Liver (tissue), 8 donors: ENCODE measurements at regions not wholly inside any gene's neighbourhood (a gene's known extent, or its start where the extent isn't known, plus 50 kb on each side); places are given as distances from the start of the nearest gene placed in this dataset.
"Not testable (repeated sequence)": the region's sequence is repeated elsewhere in the genome, so short reads cannot be mapped to it uniquely, and the experiment has no call there.

Source experiments
- DNase-seq: peaks from one replicate; pipeline ENCODE4 v3.0.0-alpha.2; 2017; ENCODE audit warnings: low spot score
- H3K27ac ChIP-seq, 2 donors: one replicate each; pipeline ENCODE4 v1.7.0; 2013; ENCODE audit warnings: inconsistent platforms in 2 of 2, low read length in 2 of 2, control low read depth in 1 of 2, low read depth in 1 of 2, mild to moderate bottlenecking in 1 of 2
- H3K27me3 ChIP-seq, 4 donors: one replicate each; pipeline versions ENCODE4 v1.6.1 to v1.7.0; 2013; ENCODE audit warnings: low read length in 3 of 4, inconsistent platforms in 1 of 4, mild to moderate bottlenecking in 1 of 4, moderate library complexity in 1 of 4; ENCODE audit not compliant: control insufficient read depth in 4 of 4, insufficient read depth in 4 of 4
- H3K36me3 ChIP-seq, 4 donors: one replicate each; pipeline versions ENCODE4 v1.6.1 to v1.7.0; 2013; ENCODE audit warnings: low read length in 3 of 4, mild to moderate bottlenecking in 3 of 4, low read depth in 1 of 4, moderate library complexity in 1 of 4; ENCODE audit not compliant: control insufficient read depth in 4 of 4, insufficient read depth in 3 of 4
- H3K4me1 ChIP-seq, 4 donors: one replicate each; pipeline versions ENCODE4 v1.6.1 to v1.7.0; 2013; ENCODE audit warnings: low read length in 3 of 4, mild to moderate bottlenecking in 3 of 4, moderate library complexity in 1 of 4; ENCODE audit not compliant: control insufficient read depth in 4 of 4, insufficient read depth in 4 of 4
- H3K4me3 ChIP-seq, 3 donors: one replicate each; pipeline versions ENCODE4 v1.6.1 to v1.7.0; 2013; ENCODE audit warnings: low read length in 3 of 3, control low read depth in 1 of 3, low read depth in 1 of 3, mild to moderate bottlenecking in 1 of 3
- H3K9ac ChIP-seq, 2 donors: one replicate each; pipeline ENCODE4 v1.7.0; 2013; ENCODE audit warnings: low read length in 2 of 2, mild to moderate bottlenecking in 2 of 2, moderate library complexity in 2 of 2, control low read depth in 1 of 2, low read depth in 1 of 2
- H3K9me3 ChIP-seq, 4 donors: one replicate each; pipeline versions ENCODE4 v1.6.1 to v1.7.0; 2013; ENCODE audit warnings: low read length in 3 of 4; ENCODE audit not compliant: control insufficient read depth in 4 of 4
- EGR1 ChIP-seq, 2 donors: IDR thresholded peaks; 2 replicates each; pipeline ENCODE4 v1.6.1; 2016 to 2018; ENCODE audit warnings: antibody characterized with exemption in 2 of 2, low read depth in 2 of 2
- FOXA1 ChIP-seq: IDR thresholded peaks from 2 replicates; pipeline ENCODE4 v1.6.1; 2016; ENCODE audit warnings: antibody characterized with exemption
- GABPA ChIP-seq, 2 donors: IDR thresholded peaks in 1 of 2; conservative IDR thresholded peaks in 1 of 2; 2 replicates each; pipeline ENCODE4 v1.6.1; 2016; ENCODE audit warnings: antibody characterized with exemption in 2 of 2, mild to moderate bottlenecking in 1 of 2, moderate library complexity in 1 of 2
- HNF4A ChIP-seq, 2 donors: conservative IDR thresholded peaks; 2 replicates each; pipeline ENCODE4 v1.6.1; 2016; ENCODE audit warnings: antibody characterized with exemption in 2 of 2, mild to moderate bottlenecking in 2 of 2
- HNF4G ChIP-seq: IDR thresholded peaks from 2 replicates; pipeline ENCODE4 v1.6.1; 2016; ENCODE audit warnings: antibody characterized with exemption
- JUND ChIP-seq, 2 donors: IDR thresholded peaks; 2 replicates each; pipeline ENCODE4 v1.6.1; 2016; ENCODE audit warnings: antibody characterized with exemption in 2 of 2
- NR2F2 ChIP-seq: IDR thresholded peaks from 2 replicates; pipeline ENCODE4 v1.6.1; 2016; ENCODE audit warnings: antibody characterized with exemption
- RAD21 ChIP-seq, 2 donors: IDR thresholded peaks; 2 replicates each; pipeline ENCODE4 v1.6.1; 2016; ENCODE audit warnings: antibody characterized with exemption in 2 of 2, mild to moderate bottlenecking in 2 of 2
- RXRA ChIP-seq, 2 donors: IDR thresholded peaks; 2 replicates each; pipeline ENCODE4 v1.6.1; 2017 to 2018; ENCODE audit warnings: antibody characterized with exemption in 2 of 2, mild to moderate bottlenecking in 1 of 2
- TAF1 ChIP-seq: conservative IDR thresholded peaks from 2 replicates; pipeline ENCODE4 v1.6.1; 2016; ENCODE audit warnings: antibody characterized with exemption, mild to moderate bottlenecking
- YY1 ChIP-seq: IDR thresholded peaks from 2 replicates; pipeline ENCODE4 v1.6.1; 2016; ENCODE audit warnings: antibody characterized with exemption, mild to moderate bottlenecking
- WGBS: extraction: QIAGEN DNeasy Blood & Tissue Kit; methylation state at CpG from one replicate; pipeline ENCODE4 v1.1.7; 2013; 5-methylcytosine and 5-hydroxymethylcytosine counted together
- TF ChIP-seq, protein P1 (sequence below): IDR thresholded peaks from 2 replicates; pipeline ENCODE4 v1.6.1; 2016; ENCODE audit warnings: antibody characterized with exemption, mild to moderate bottlenecking
- TF ChIP-seq, protein P2 (sequence below): IDR thresholded peaks from 2 replicates; pipeline ENCODE4 v1.6.1; 2016; ENCODE audit warnings: antibody characterized with exemption
- TF ChIP-seq, protein P3 (sequence below): IDR thresholded peaks from 2 replicates; pipeline ENCODE4 v1.6.1; 2016; ENCODE audit warnings: antibody characterized with exemption
- TF ChIP-seq, protein P4 (sequence below): IDR thresholded peaks from 2 replicates; pipeline ENCODE4 v1.6.1; 2016; ENCODE audit warnings: antibody characterized with exemption
- TF ChIP-seq, protein P5 (sequence below): fragments of 150-350 bp; IDR thresholded peaks from 2 replicates; pipeline ENCODE4 v1.5.1; 2017; ENCODE audit warnings: improper control_type of control experiment, low read depth, low read length; ENCODE audit not compliant: missing input control
- donor health status: healthy.
- donor health status: healthy.
- donor health status: healthy.
- donor health status: healthy.
- donor health status: healthy.

DNA sequence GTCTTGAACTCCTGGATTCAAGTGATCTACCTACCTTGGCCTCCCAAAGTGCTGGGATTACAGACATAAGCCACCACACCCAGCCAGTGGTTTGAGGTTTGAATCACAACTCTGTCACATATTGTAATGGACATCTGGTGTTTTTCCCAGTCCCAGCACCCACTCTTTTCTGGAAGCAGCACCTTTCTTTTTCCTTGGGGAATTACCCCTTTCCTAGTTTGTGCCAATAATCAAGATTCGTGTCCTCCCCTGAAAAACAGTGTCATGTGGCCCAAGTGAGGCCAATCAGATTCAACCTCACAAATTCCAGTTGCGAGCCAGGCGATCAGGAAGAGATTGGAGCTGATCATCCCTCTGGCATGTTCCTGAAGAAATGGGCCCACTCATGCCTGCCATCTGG is 71.7 kb upstream of the SGK1 start:
- no peak overlapping the region for H3K9ac ChIP-seq
- H3K36me3 ChIP-seq = no peaks in the 10 kb centered on the region
- TF ChIP-seq, protein P1, sequence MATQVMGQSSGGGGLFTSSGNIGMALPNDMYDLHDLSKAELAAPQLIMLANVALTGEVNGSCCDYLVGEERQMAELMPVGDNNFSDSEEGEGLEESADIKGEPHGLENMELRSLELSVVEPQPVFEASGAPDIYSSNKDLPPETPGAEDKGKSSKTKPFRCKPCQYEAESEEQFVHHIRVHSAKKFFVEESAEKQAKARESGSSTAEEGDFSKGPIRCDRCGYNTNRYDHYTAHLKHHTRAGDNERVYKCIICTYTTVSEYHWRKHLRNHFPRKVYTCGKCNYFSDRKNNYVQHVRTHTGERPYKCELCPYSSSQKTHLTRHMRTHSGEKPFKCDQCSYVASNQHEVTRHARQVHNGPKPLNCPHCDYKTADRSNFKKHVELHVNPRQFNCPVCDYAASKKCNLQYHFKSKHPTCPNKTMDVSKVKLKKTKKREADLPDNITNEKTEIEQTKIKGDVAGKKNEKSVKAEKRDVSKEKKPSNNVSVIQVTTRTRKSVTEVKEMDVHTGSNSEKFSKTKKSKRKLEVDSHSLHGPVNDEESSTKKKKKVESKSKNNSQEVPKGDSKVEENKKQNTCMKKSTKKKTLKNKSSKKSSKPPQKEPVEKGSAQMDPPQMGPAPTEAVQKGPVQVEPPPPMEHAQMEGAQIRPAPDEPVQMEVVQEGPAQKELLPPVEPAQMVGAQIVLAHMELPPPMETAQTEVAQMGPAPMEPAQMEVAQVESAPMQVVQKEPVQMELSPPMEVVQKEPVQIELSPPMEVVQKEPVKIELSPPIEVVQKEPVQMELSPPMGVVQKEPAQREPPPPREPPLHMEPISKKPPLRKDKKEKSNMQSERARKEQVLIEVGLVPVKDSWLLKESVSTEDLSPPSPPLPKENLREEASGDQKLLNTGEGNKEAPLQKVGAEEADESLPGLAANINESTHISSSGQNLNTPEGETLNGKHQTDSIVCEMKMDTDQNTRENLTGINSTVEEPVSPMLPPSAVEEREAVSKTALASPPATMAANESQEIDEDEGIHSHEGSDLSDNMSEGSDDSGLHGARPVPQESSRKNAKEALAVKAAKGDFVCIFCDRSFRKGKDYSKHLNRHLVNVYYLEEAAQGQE = no peak
- TF ChIP-seq TAF1 = no peak
- TF ChIP-seq, protein P2, sequence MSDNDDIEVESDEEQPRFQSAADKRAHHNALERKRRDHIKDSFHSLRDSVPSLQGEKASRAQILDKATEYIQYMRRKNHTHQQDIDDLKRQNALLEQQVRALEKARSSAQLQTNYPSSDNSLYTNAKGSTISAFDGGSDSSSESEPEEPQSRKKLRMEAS = no peak
- TF ChIP-seq, protein P3, sequence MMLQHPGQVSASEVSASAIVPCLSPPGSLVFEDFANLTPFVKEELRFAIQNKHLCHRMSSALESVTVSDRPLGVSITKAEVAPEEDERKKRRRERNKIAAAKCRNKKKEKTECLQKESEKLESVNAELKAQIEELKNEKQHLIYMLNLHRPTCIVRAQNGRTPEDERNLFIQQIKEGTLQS = no peak
- no peak for TF ChIP-seq RXRA (IDR thresholded peaks at IDR 0.05)
- TF ChIP-seq FOXA1 = no peak
- TF ChIP-seq, protein P4, sequence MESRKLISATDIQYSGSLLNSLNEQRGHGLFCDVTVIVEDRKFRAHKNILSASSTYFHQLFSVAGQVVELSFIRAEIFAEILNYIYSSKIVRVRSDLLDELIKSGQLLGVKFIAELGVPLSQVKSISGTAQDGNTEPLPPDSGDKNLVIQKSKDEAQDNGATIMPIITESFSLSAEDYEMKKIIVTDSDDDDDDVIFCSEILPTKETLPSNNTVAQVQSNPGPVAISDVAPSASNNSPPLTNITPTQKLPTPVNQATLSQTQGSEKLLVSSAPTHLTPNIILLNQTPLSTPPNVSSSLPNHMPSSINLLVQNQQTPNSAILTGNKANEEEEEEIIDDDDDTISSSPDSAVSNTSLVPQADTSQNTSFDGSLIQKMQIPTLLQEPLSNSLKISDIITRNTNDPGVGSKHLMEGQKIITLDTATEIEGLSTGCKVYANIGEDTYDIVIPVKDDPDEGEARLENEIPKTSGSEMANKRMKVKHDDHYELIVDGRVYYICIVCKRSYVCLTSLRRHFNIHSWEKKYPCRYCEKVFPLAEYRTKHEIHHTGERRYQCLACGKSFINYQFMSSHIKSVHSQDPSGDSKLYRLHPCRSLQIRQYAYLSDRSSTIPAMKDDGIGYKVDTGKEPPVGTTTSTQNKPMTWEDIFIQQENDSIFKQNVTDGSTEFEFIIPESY = no peak
- no peak for TF ChIP-seq HNF4G
- no peak for TF ChIP-seq HNF4A (conservative IDR thresholded peaks at IDR 0.05)
- TF ChIP-seq YY1 = no peak
- no peaks in the 10 kb centered on the region for H3K9me3 ChIP-seq
- no peaks in the 10 kb centered on the region for H3K4me1 ChIP-seq
- H3K27ac ChIP-seq = no peak overlapping the region
- H3K4me3 ChIP-seq = no peak overlapping the region
- WGBS = 90% methylated on average over 3 of the region's 3 CpGs
- H3K27me3 ChIP-seq = no peaks in the 10 kb centered on the region
- DNase-seq = no peak

DNA sequence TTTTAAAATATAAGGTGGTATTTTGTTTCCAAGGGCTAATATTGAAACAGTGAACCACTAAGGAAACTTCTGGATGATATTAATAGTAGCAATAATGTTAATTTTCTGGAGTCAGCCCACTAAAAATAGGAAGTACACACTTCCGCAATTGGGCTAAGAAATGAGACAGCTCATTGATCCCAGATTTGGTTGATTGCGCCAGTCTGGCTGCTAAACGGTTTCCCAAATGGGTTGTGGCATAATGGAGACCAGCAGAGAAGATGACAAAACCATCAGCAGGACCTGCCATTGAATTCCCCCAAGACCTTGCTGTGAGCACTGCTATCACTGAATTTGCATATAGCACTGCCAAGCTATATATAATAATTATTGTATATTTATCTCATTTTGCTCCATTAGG is 71.2 kb upstream of the SGK1 start:
- H3K4me1 ChIP-seq = no peaks in the 10 kb centered on the region
- no peak overlapping the region for H3K4me3 ChIP-seq
- H3K9ac ChIP-seq = no peak overlapping the region
- DNase-seq = no peak
- H3K27ac ChIP-seq = no peak overlapping the region
- H3K9me3 ChIP-seq = no peaks in the 10 kb centered on the region
- WGBS = 84% methylated on average over 3 of the region's 3 CpGs
- no peaks in the 10 kb centered on the region for H3K36me3 ChIP-seq
- TF ChIP-seq YY1 (no peak), JUND (IDR thresholded peaks at IDR 0.05) (no peak), RAD21 (IDR thresholded peaks at IDR 0.05) (no peak), TAF1 (no peak), GABPA (IDR thresholded peaks at IDR 0.05 in 1 of 2, conservative IDR thresholded peaks at IDR 0.05 in 1 of 2) (no peak), RXRA (IDR thresholded peaks at IDR 0.05) (no peak), HNF4G (no peak), EGR1 (IDR thresholded peaks at IDR 0.05; ENCODE audit: low read depth in 2 of 2) (no peak), HNF4A (conservative IDR thresholded peaks at IDR 0.05) (no peak), FOXA1 (no peak), NR2F2 (no peak)
- TF ChIP-seq, protein P2 = no peak
- TF ChIP-seq, protein P3 = no peak
- TF ChIP-seq, protein P4 = no peak
- TF ChIP-seq, protein P5, sequence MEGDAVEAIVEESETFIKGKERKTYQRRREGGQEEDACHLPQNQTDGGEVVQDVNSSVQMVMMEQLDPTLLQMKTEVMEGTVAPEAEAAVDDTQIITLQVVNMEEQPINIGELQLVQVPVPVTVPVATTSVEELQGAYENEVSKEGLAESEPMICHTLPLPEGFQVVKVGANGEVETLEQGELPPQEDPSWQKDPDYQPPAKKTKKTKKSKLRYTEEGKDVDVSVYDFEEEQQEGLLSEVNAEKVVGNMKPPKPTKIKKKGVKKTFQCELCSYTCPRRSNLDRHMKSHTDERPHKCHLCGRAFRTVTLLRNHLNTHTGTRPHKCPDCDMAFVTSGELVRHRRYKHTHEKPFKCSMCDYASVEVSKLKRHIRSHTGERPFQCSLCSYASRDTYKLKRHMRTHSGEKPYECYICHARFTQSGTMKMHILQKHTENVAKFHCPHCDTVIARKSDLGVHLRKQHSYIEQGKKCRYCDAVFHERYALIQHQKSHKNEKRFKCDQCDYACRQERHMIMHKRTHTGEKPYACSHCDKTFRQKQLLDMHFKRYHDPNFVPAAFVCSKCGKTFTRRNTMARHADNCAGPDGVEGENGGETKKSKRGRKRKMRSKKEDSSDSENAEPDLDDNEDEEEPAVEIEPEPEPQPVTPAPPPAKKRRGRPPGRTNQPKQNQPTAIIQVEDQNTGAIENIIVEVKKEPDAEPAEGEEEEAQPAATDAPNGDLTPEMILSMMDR = no peak
- H3K27me3 ChIP-seq = no peaks in the 10 kb centered on the region

DNA sequence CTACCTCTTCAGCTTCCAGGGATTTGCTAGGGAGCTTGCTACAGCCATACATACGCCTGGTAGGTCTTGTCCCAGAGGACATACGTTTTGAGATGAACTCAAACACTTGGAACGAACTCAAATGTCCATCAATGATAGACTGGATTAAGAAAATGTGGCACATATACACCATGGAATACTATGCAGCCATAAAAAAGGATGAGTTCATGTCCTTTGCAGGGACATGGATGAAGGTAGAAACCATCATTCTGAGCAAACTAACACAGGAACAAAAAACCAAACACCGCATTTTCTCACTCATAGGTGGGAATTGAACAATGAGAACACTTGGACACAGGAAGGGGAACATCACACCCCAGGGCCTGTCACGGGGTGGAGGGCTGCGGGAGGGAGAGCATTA is 68.6 kb upstream of the SGK1 start:
- 89% methylated on average over 6 of the region's 6 CpGs for WGBS
- H3K9ac ChIP-seq, H3K27ac ChIP-seq, H3K9me3 ChIP-seq, DNase-seq, H3K4me3 ChIP-seq, H3K4me1 ChIP-seq, H3K27me3 ChIP-seq, H3K36me3 ChIP-seq: not testable (repeated sequence)
